Cardiac muscle cell (in vitro differentiated cells and primary cell): ENCODE measurements at regions not wholly inside any gene's neighbourhood (a gene's known extent, or its start where the extent isn't known, plus 50 kb on each side); places are given as distances from the start of the nearest gene placed in this dataset.

ENCODE experiments used
- DNase-seq, 2 donors: peaks; one replicate each; pipeline versions ENCODE4 v3.0.0 to v3.0.0-alpha.2; 2010 to 2017; ENCODE audit warnings: low read depth in 1 of 2, low spot score in 1 of 2
- H3K27ac ChIP-seq: fragments of 200-600 bp; sonication (generic); 2 replicates; pipeline ENCODE4 v1.5.1; 2016
- H3K27me3 ChIP-seq: fragments of 200-600 bp; sonication (generic); 2 replicates; pipeline ENCODE4 v1.6.0; 2016; ENCODE audit warnings: control low read depth
- H3K36me3 ChIP-seq: fragments of 200-600 bp; sonication (generic); 2 replicates; pipeline ENCODE4 v1.5.1; 2016; ENCODE audit warnings: control low read depth
- H3K4me1 ChIP-seq: fragments of 200-600 bp; sonication (generic); 2 replicates; pipeline ENCODE4 v1.8.1; 2017; ENCODE audit warnings: low read depth, mild to moderate bottlenecking, mixed run types
- H3K4me3 ChIP-seq: fragments of 200-600 bp; sonication (generic); 2 replicates; pipeline ENCODE4 v1.5.1; 2016; ENCODE audit warnings: mild to moderate bottlenecking
- H3K9me3 ChIP-seq: fragments of 200-600 bp; sonication (generic); 2 replicates; pipeline ENCODE4 v1.5.1; 2017; ENCODE audit warnings: low read depth, mild to moderate bottlenecking, control low read depth
- TF ChIP-seq, protein P1 (sequence below): IDR thresholded peaks from 2 replicates; pipeline ENCODE4 v1.5.1; 2012; ENCODE audit warnings: low read depth, mild to moderate bottlenecking, low read length

DNA sequence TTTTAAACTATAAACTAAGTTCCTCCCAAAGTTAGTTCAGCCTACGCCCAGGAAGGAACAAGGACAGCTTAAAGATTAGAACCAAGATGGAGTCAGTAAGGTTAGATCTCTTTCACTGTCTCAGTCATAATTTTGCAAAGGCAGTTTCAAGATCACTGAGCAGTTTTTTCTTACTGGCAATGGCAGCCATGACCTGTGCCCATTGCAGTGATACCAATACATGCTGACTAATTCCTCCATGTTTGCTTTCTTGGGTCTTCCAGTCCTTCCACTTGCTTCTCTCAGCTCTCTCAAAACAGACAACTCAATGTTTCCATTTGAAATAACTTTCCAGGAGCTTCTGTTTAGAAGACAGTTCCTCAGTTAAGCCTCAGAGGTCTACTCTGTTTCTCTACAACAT, 79.5 kb downstream of the PCDH18 start:
- no peaks in the 10 kb centered on the region for H3K36me3 ChIP-seq
- H3K4me1 ChIP-seq: peaks cover 3% of the 10 kb centered on the region
- H3K27me3 ChIP-seq: no peaks in the 10 kb centered on the region
- TF ChIP-seq, protein P1, sequence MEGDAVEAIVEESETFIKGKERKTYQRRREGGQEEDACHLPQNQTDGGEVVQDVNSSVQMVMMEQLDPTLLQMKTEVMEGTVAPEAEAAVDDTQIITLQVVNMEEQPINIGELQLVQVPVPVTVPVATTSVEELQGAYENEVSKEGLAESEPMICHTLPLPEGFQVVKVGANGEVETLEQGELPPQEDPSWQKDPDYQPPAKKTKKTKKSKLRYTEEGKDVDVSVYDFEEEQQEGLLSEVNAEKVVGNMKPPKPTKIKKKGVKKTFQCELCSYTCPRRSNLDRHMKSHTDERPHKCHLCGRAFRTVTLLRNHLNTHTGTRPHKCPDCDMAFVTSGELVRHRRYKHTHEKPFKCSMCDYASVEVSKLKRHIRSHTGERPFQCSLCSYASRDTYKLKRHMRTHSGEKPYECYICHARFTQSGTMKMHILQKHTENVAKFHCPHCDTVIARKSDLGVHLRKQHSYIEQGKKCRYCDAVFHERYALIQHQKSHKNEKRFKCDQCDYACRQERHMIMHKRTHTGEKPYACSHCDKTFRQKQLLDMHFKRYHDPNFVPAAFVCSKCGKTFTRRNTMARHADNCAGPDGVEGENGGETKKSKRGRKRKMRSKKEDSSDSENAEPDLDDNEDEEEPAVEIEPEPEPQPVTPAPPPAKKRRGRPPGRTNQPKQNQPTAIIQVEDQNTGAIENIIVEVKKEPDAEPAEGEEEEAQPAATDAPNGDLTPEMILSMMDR: no peak
- H3K9me3 ChIP-seq: no peaks in the 10 kb centered on the region
- no peak overlapping the region for H3K27ac ChIP-seq
- no peak overlapping the region for H3K4me3 ChIP-seq
- no peak for DNase-seq

DNA sequence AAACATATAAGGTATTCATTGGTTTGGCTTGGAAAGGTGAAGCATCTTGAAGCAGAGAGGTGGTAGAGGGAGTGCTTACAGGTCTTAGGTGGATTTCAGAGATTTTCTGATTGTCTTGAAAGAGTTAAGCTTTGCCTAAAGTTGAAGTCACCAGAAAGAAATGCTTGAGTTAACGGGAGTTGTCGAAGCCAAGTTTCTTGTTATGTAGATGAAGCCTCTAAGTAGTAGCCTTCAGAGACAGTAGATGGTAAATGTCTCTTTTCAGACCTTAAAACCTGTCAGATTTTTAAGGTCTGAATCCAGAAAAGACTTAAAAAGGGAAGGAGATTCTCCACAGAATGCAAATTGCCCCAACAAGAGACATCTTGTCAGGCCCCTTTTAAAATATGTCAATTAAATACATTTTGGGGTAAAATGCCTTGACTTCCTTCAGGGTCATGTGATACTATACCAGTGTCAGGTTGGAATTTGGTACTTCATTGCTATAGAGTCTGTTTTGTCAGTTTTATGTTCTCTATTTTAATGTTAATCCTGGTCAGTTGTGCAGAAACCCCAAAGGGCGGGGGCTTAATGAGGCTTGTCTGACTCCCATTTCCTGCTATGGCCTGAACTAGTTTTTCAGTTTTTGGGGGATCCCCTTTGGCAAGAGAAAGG, 81.0 kb downstream of the PCDH18 start:
- Histone ChIP-seq H3K4me1 (peaks cover 3% of the 10 kb centered on the region), H3K27ac (no peak overlapping the region), H3K4me3 (no peak overlapping the region), H3K36me3 (no peaks in the 10 kb centered on the region), H3K9me3 (no peaks in the 10 kb centered on the region), H3K27me3 (no peaks in the 10 kb centered on the region)
- DNase-seq: no peak
- TF ChIP-seq, protein P1: no peak

DNA sequence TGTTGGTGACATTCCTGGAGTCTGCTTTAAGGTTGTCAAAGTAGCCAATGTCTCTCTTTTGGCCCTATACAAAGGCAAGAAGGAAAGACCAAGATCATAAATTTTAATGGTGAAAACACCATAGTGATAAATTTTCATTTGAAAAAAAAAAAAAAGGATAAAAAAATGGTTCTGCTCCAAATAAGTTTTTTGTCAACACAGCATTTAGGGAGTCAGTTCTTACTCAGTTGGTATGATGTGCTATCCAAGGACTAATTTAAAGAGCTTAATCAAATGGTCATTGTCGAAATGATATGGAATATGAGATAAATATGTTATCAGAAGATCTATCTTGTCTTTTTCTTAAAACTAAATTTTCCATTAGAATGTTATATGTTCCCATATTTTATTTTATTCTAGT, 83.9 kb downstream of the PCDH18 start:
- no peak for DNase-seq
- H3K36me3 ChIP-seq: no peaks in the 10 kb centered on the region
- no peaks in the 10 kb centered on the region for H3K27me3 ChIP-seq
- H3K27ac ChIP-seq: no peak overlapping the region
- no peaks in the 10 kb centered on the region for H3K4me1 ChIP-seq
- TF ChIP-seq, protein P1: no peak
- H3K4me3 ChIP-seq: no peak overlapping the region
- H3K9me3 ChIP-seq: no peaks in the 10 kb centered on the region

DNA sequence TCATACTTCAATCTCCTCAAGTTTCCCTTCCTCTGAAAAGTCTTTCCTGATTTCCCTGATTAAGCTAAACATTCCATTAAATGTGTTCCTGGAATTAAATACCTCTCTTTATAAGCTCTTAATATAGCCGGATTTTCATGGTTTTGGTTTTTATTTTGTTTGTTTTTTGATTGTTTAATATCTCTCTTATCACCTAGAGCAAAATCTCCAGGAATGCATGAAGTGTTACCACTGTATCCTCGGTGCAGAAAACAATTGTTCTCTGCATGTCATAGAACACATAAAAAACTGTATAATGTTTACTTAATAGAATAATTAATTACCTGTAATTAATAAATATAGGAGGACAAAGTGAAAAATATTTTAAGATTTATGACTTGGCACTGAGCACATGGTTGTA, 86.2 kb downstream of the PCDH18 start:
- Histone ChIP-seq H3K9me3 (no peaks in the 10 kb centered on the region), H3K27ac (no peak overlapping the region), H3K4me1 (no peaks in the 10 kb centered on the region), H3K36me3 (no peaks in the 10 kb centered on the region), H3K27me3 (no peaks in the 10 kb centered on the region), H3K4me3 (no peak overlapping the region)
- DNase-seq: no peak
- TF ChIP-seq, protein P1: no peak

DNA sequence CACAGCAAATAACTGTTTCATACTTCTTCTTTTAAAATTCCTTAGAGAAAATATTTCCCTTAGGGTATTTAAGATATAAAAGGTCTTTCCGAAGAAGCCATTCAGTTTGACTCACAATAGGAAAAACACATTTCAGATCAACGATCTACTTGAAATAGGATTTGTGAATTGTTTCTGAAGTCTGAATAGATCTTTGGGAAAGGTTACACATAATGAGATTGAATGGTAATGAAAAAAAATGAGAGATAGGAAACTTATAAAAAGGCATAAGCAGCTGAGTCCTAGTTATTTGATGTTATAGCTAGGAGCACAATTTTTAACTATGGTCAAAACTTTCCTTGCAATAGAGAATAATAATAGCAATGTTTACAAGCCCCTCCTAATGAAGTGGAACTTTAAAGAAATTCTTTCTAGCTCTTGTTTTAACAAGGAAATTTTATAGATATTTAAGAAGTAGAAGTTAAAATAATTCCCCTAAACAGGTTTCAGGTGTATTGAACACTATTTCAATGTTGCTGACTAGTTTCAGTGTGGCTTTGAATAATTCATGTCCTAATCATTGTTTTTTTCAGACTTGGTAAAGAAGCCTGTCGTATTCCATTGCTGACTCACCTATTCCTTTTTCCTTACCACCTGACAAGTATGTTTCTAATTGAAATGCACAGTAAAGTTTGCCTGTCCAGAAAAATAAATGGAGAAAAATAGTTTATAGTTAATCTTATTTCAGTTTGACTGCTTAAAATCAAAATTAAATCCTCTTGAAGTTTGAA, 89.1 kb downstream of the PCDH18 start:
- H3K36me3 ChIP-seq: no peaks in the 10 kb centered on the region
- no peak for DNase-seq
- no peak overlapping the region for H3K4me3 ChIP-seq
- H3K27me3 ChIP-seq: no peaks in the 10 kb centered on the region
- no peaks in the 10 kb centered on the region for H3K4me1 ChIP-seq
- TF ChIP-seq, protein P1: no peak
- H3K27ac ChIP-seq: no peak overlapping the region
- H3K9me3 ChIP-seq: no peaks in the 10 kb centered on the region
